ENCODE measurements at regions not wholly inside any gene's neighbourhood (a gene's known extent, or its start where the extent isn't known, plus 50 kb on each side); places are given as distances from the start of the nearest gene placed in this dataset.

DNA sequence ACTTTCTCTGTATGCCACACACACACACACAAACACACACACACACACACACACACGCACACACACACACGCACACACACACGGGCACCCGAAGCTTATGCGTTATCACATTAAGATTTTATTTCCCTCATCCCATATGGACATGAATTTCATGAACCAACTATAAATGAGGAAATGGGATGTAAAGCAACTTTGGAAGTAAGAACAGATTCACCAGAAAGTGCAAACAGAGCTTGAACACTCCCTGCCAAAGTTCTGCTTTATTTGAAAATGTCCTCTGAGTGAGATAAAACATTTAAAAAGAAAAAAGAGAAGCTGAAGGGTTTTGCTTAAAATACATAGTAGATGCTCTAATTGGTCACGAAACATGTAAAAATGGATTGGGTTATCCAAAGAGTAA is 90.4 kb upstream of the OTX2 start:
- H3K27ac ChIP-seq (ENCODE audit: low read depth, low read length) = peak overlapping the region; percentile 88; the same call in 1 of the 2 replicates
- H3K9ac ChIP-seq (ENCODE audit: low read depth, low read length) = no peak overlapping the region
- H3K27me3 ChIP-seq (ENCODE audit: insufficient read depth, low read length) = peaks cover 25% of the 10 kb centered on the region
- 55% methylated on average over 2 of the region's 6 CpGs for WGBS
- no peaks in the 10 kb centered on the region for H3K9me3 ChIP-seq (ENCODE audit: insufficient read depth, low read depth, low read length)
- H3K36me3 ChIP-seq (ENCODE audit: insufficient read depth, low read length) = no peaks in the 10 kb centered on the region
- no peak overlapping the region for H3K4me3 ChIP-seq (ENCODE audit: low read length)
- peaks cover 94% of the 10 kb centered on the region for H3K4me1 ChIP-seq (ENCODE audit: insufficient read depth, low read length)

DNA sequence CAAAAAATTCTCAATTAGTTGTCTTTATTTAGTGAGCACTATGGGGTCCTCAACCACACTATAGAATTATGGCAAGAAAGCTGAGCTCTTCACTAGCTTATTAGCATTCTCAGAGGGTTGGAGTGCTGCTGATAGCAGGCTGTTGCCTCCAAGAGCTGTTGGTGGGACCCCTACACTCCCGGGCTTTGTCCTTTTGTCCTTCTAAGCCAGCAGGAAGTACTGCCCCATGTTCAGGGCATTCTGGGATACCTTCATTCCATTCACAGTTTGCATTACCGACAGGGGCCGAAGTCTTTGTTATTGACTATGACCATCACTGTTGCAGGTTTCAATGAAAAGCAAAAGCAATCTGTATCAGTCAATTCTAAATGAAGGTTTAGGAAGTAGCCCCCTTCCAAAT is 89.5 kb upstream of the OTX2 start:
- Histone ChIP-seq H3K4me1 (ENCODE audit: insufficient read depth, low read length) (peaks cover 94% of the 10 kb centered on the region), H3K9ac (ENCODE audit: low read depth, low read length) (peak overlapping the region; percentile 35), H3K4me3 (ENCODE audit: low read length) (no peak overlapping the region), H3K27me3 (ENCODE audit: insufficient read depth, low read length) (peaks cover 34% of the 10 kb centered on the region), H3K27ac (ENCODE audit: low read depth, low read length) (peak overlapping the region; percentile 88), H3K36me3 (ENCODE audit: insufficient read depth, low read length) (no peaks in the 10 kb centered on the region), H3K9me3 (ENCODE audit: insufficient read depth, low read depth, low read length) (no peaks in the 10 kb centered on the region)
- 22% methylated on average over 3 of the region's 3 CpGs for WGBS

GRCh38 chr14:56896922-56897321 is 86.6 kb upstream of the OTX2 start:
- H3K4me1 ChIP-seq (ENCODE audit: insufficient read depth, low read length) = peaks cover 92% of the 10 kb centered on the region
- peaks cover 59% of the 10 kb centered on the region for H3K27me3 ChIP-seq (ENCODE audit: insufficient read depth, low read length)
- H3K36me3 ChIP-seq (ENCODE audit: insufficient read depth, low read length) = no peaks in the 10 kb centered on the region
- no peak overlapping the region; the same call in 1 of the 2 replicates for H3K9ac ChIP-seq (ENCODE audit: low read depth, low read length)
- peak overlapping the region; percentile 52; the same call in 1 of the 2 replicates for H3K27ac ChIP-seq (ENCODE audit: low read depth, low read length)
- no peaks in the 10 kb centered on the region for H3K9me3 ChIP-seq (ENCODE audit: insufficient read depth, low read depth, low read length)
- 5% methylated on average over 6 of the region's 6 CpGs for WGBS
- peak overlapping the region; percentile 23 for H3K4me3 ChIP-seq (ENCODE audit: low read length)

GRCh38 chr14:56896231-56896630 is 86.0 kb upstream of the OTX2 start:
- peaks cover 66% of the 10 kb centered on the region for H3K27me3 ChIP-seq (ENCODE audit: insufficient read depth, low read length)
- no peak overlapping the region for H3K4me3 ChIP-seq (ENCODE audit: low read length)
- peaks cover 92% of the 10 kb centered on the region for H3K4me1 ChIP-seq (ENCODE audit: insufficient read depth, low read length)

DNA sequence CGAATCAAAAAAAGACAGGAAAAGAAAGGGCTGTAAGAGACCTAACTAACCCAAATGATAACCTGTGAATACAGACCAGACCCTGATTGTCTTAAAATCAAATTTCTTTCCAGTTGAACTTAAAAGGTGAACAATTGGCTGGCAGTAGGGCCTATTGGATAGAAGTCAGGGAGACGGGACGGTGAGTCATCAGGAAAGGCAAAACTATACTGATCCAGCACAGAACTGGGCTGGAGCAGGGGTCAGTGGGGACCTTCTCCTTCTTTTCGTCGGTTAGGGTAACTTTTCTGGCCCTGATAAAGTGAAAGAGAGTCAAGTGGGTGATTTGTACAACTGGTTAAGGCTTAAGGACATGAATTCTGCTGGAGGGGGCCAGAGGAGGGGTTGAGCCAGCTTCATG is 84.9 kb upstream of the OTX2 start:
- Histone ChIP-seq H3K4me3 (ENCODE audit: low read length) (peak overlapping the region; percentile 27; the same call in 1 of the 2 replicates), H3K9ac (ENCODE audit: low read depth, low read length) (no peak overlapping the region), H3K36me3 (ENCODE audit: insufficient read depth, low read length) (no peaks in the 10 kb centered on the region), H3K9me3 (ENCODE audit: insufficient read depth, low read depth, low read length) (no peaks in the 10 kb centered on the region), H3K27ac (ENCODE audit: low read depth, low read length) (peak overlapping the region; percentile 76; the same call in 1 of the 2 replicates), H3K27me3 (ENCODE audit: insufficient read depth, low read length) (peaks cover 76% of the 10 kb centered on the region), H3K4me1 (ENCODE audit: insufficient read depth, low read length) (peaks cover 84% of the 10 kb centered on the region)
- 11% methylated on average over 5 of the region's 5 CpGs for WGBS

More at GRCh38 chr14:56896231-56896630, 86.0 kb upstream of the OTX2 start:
- Histone ChIP-seq H3K36me3 (ENCODE audit: insufficient read depth, low read length) (no peaks in the 10 kb centered on the region), H3K27ac (ENCODE audit: low read depth, low read length) (no peak overlapping the region), H3K9ac (ENCODE audit: low read depth, low read length) (no peak overlapping the region), H3K9me3 (ENCODE audit: insufficient read depth, low read depth, low read length) (no peaks in the 10 kb centered on the region)
- 94% methylated on average over 2 of the region's 2 CpGs for WGBS

DNA sequence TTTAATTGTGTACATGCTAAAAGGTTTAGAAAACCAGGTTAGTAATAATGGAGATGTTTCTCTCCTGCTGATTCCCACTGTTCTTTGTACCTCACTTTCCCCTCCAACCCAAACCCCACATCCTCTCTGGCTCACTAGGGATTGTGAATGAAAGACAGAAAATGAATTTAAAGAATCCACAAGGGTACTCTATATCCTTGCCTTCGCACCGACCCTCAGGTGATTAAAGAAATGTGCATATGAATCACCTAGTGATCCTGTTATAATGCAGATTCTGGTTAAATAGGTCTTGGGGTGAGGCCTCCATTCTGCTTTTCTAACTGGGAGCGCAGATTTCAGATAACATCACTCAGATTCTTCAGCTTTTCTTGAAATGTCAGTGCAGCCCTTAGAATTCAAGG is 84.3 kb upstream of the OTX2 start:
- Histone ChIP-seq H3K27ac (ENCODE audit: low read depth, low read length) (peak overlapping the region; percentile 76; the same call in 1 of the 2 replicates), H3K9me3 (ENCODE audit: insufficient read depth, low read depth, low read length) (no peaks in the 10 kb centered on the region), H3K27me3 (ENCODE audit: insufficient read depth, low read length) (peaks cover 81% of the 10 kb centered on the region), H3K4me1 (ENCODE audit: insufficient read depth, low read length) (peaks cover 78% of the 10 kb centered on the region), H3K4me3 (ENCODE audit: low read length) (peak overlapping the region; percentile 27), H3K9ac (ENCODE audit: low read depth, low read length) (no peak overlapping the region), H3K36me3 (ENCODE audit: insufficient read depth, low read length) (no peaks in the 10 kb centered on the region)
- WGBS = 8% methylated on average over 3 of the region's 3 CpGs

DNA sequence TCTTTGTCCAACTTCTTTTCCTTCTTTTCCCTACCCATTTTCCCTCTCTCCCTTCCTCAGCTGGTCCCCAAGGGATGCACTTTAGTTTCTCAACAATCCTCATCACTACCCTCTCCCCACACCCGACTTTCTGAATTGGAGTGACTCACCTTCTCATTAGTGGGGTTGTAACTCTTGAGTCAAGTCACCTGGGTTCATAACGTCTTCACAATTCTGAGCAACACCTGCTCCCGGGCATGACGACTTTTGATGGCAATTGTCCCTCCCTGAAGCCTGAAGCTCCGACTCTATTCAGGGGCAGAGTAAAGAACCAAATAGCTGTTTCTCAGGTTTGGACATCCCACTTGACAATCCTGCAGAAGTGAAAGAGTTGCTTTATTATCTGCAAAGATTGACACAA is 82.7 kb upstream of the OTX2 start:
- H3K9ac ChIP-seq (ENCODE audit: low read depth, low read length) = no peak overlapping the region
- H3K4me1 ChIP-seq (ENCODE audit: insufficient read depth, low read length) = peaks cover 74% of the 10 kb centered on the region
- H3K27ac ChIP-seq (ENCODE audit: low read depth, low read length) = no peak overlapping the region
- 50% methylated on average over 5 of the region's 5 CpGs for WGBS
- H3K9me3 ChIP-seq (ENCODE audit: insufficient read depth, low read depth, low read length) = no peaks in the 10 kb centered on the region
- H3K4me3 ChIP-seq (ENCODE audit: low read length) = no peak overlapping the region
- no peaks in the 10 kb centered on the region for H3K36me3 ChIP-seq (ENCODE audit: insufficient read depth, low read length)
- H3K27me3 ChIP-seq (ENCODE audit: insufficient read depth, low read length) = peaks cover 83% of the 10 kb centered on the region

- no peak overlapping the region for H3K9ac ChIP-seq (ENCODE audit: low read depth, low read length)
- peaks cover 74% of the 10 kb centered on the region for H3K4me1 ChIP-seq (ENCODE audit: insufficient read depth, low read length)
- peaks cover 81% of the 10 kb centered on the region for H3K27me3 ChIP-seq (ENCODE audit: insufficient read depth, low read length)
- H3K9me3 ChIP-seq (ENCODE audit: insufficient read depth, low read depth, low read length) = no peaks in the 10 kb centered on the region
- H3K36me3 ChIP-seq (ENCODE audit: insufficient read depth, low read length) = no peaks in the 10 kb centered on the region
- H3K4me3 ChIP-seq (ENCODE audit: low read length) = no peak overlapping the region
- H3K27ac ChIP-seq (ENCODE audit: low read depth, low read length) = no peak overlapping the region
Measured at GRCh38 chr14:56891226-56891625, 80.9 kb upstream of the OTX2 start.

- no peak overlapping the region for H3K27ac ChIP-seq (ENCODE audit: low read depth, low read length)
- no peaks in the 10 kb centered on the region for H3K36me3 ChIP-seq (ENCODE audit: insufficient read depth, low read length)
- no peaks in the 10 kb centered on the region for H3K9me3 ChIP-seq (ENCODE audit: insufficient read depth, low read depth, low read length)
- no peak overlapping the region for H3K4me3 ChIP-seq (ENCODE audit: low read length)
- no peak overlapping the region for H3K9ac ChIP-seq (ENCODE audit: low read depth, low read length)
- peaks cover 80% of the 10 kb centered on the region for H3K4me1 ChIP-seq (ENCODE audit: insufficient read depth, low read length)
- peaks cover 66% of the 10 kb centered on the region for H3K27me3 ChIP-seq (ENCODE audit: insufficient read depth, low read length)
- 100% methylated on average over 2 of the region's 2 CpGs for WGBS
Measured at GRCh38 chr14:56889705-56890104, 79.4 kb upstream of the OTX2 start.

- peak overlapping the region; percentile 30; the same call in 1 of the 2 replicates for H3K9ac ChIP-seq (ENCODE audit: low read depth, low read length)
- H3K27ac ChIP-seq (ENCODE audit: low read depth, low read length) = peak overlapping the region; percentile 38; the same call in 1 of the 2 replicates
- H3K4me3 ChIP-seq (ENCODE audit: low read length) = no peak overlapping the region
- H3K9me3 ChIP-seq (ENCODE audit: insufficient read depth, low read depth, low read length) = no peaks in the 10 kb centered on the region
- peaks cover 71% of the 10 kb centered on the region for H3K4me1 ChIP-seq (ENCODE audit: insufficient read depth, low read length)
- 66% methylated on average over 3 of the region's 3 CpGs for WGBS
- peaks cover 56% of the 10 kb centered on the region for H3K27me3 ChIP-seq (ENCODE audit: insufficient read depth, low read length)
- H3K36me3 ChIP-seq (ENCODE audit: insufficient read depth, low read length) = no peaks in the 10 kb centered on the region
Measured at GRCh38 chr14:56888274-56888673, 78.0 kb upstream of the OTX2 start.

GRCh38 chr14:56887216-56887615 is 76.9 kb upstream of the OTX2 start:
- H3K36me3 ChIP-seq (ENCODE audit: insufficient read depth, low read length) = no peaks in the 10 kb centered on the region
- no peak overlapping the region for H3K4me3 ChIP-seq (ENCODE audit: low read length)
- H3K9ac ChIP-seq (ENCODE audit: low read depth, low read length) = no peak overlapping the region
- peak overlapping the region; percentile 38 for H3K27ac ChIP-seq (ENCODE audit: low read depth, low read length)
- 71% methylated on average over 2 of the region's 2 CpGs for WGBS
- H3K4me1 ChIP-seq (ENCODE audit: insufficient read depth, low read length) = peaks cover 61% of the 10 kb centered on the region
- H3K27me3 ChIP-seq (ENCODE audit: insufficient read depth, low read length) = peaks cover 45% of the 10 kb centered on the region
- no peaks in the 10 kb centered on the region for H3K9me3 ChIP-seq (ENCODE audit: insufficient read depth, low read depth, low read length)

- H3K36me3 ChIP-seq (ENCODE audit: insufficient read depth, low read length) = no peaks in the 10 kb centered on the region
- no peak overlapping the region for H3K9ac ChIP-seq (ENCODE audit: low read depth, low read length)
- no peaks in the 10 kb centered on the region for H3K9me3 ChIP-seq (ENCODE audit: insufficient read depth, low read depth, low read length)
- H3K4me1 ChIP-seq (ENCODE audit: insufficient read depth, low read length) = peaks cover 55% of the 10 kb centered on the region
- 91% methylated on average over 6 of the region's 6 CpGs for WGBS
- H3K27ac ChIP-seq (ENCODE audit: low read depth, low read length) = peak overlapping the region; percentile 25; the same call in 1 of the 2 replicates
- H3K27me3 ChIP-seq (ENCODE audit: insufficient read depth, low read length) = peaks cover 39% of the 10 kb centered on the region
- no peak overlapping the region for H3K4me3 ChIP-seq (ENCODE audit: low read length)
Measured at GRCh38 chr14:56886471-56887062, 76.3 kb upstream of the OTX2 start.

Data from HUES64 (cell line).